HCT116 (cell line): ENCODE measurements at regions not wholly inside any gene's neighbourhood (a gene's known extent, or its start where the extent isn't known, plus 50 kb on each side); places are given as distances from the start of the nearest gene placed in this dataset.

ENCODE experiments used
- ATF3 ChIP-seq: IDR thresholded peaks from 2 replicates; pipeline ENCODE4 v1.6.1; 2012
- CEBPB ChIP-seq: IDR thresholded peaks from 2 replicates; pipeline ENCODE4 v1.6.1; 2012; ENCODE audit warnings: low read depth
- CTCF ChIP-seq, 3 experiments: fragments of 200-600 bp in 1 of 3; sonication (generic) in 1 of 3; IDR thresholded peaks in 2 of 3; conservative IDR thresholded peaks in 1 of 3; 2 replicates each; pipeline ENCODE4 v1.5.1; 2012 to 2017; ENCODE audit warnings: low read depth in 2 of 3, low read length in 2 of 3, antibody characterized with exemption in 1 of 3, borderline replicate concordance in 1 of 3, control low read depth in 1 of 3, mild to moderate bottlenecking in 1 of 3, mixed read lengths in 1 of 3, mixed run types in 1 of 3, moderate library complexity in 1 of 3; ENCODE audit not compliant: insufficient read depth in 1 of 3
- JUND ChIP-seq: IDR thresholded peaks from 2 replicates; pipeline ENCODE4 v1.6.1; 2012
- POLR2A ChIP-seq: IDR thresholded peaks from 2 replicates; pipeline ENCODE4 v1.7.0; 2011; ENCODE audit warnings: borderline replicate concordance; ENCODE audit not compliant: insufficient read depth, insufficient read length; ENCODE audit errors: extremely low read depth
- POLR2AphosphoS5 ChIP-seq: IDR thresholded peaks from 2 replicates; pipeline ENCODE4 v1.6.1; 2011; ENCODE audit warnings: mild to moderate bottlenecking, low read depth, low read length, moderate library complexity
- RAD21 ChIP-seq: IDR thresholded peaks from 2 replicates; pipeline ENCODE4 v1.6.1; 2012; ENCODE audit warnings: low read depth, mild to moderate bottlenecking
- SIN3A ChIP-seq: IDR thresholded peaks from 2 replicates; pipeline ENCODE4 v1.6.1; 2012; ENCODE audit warnings: low read depth
- SRF ChIP-seq: IDR thresholded peaks from 2 replicates; pipeline ENCODE4 v1.6.1; 2012; ENCODE audit warnings: low read depth
- YY1 ChIP-seq: IDR thresholded peaks from 2 replicates; pipeline ENCODE4 v1.6.1; 2011; ENCODE audit warnings: low read length, low read depth, moderate library complexity, mild to moderate bottlenecking; ENCODE audit not compliant: insufficient replicate concordance; ENCODE audit errors: extremely low read depth

GRCh38 chr6:149190224-149190831 is 127.2 kb upstream of the TAB2 start:
- peak; percentile 19 to 54 (median 26); a peak in 4 of 6 replicates for TF ChIP-seq CTCF (IDR thresholded peaks at IDR 0.05 in 2 of 3, conservative IDR thresholded peaks at IDR 0.05 in 1 of 3; ENCODE audit: borderline replicate concordance in 1 of 3, insufficient read depth in 1 of 3, low read depth in 2 of 3, low read length in 2 of 3)
- TF ChIP-seq POLR2A, result no peak
- TF ChIP-seq JUND, result no peak
- TF ChIP-seq SRF, result no peak
- no peak for TF ChIP-seq ATF3
- TF ChIP-seq POLR2AphosphoS5, result no peak
- no peak for TF ChIP-seq SIN3A
- no peak for TF ChIP-seq CEBPB
- no peak for TF ChIP-seq YY1
- peak; percentile 43; the same call in 1 of the 2 replicates for TF ChIP-seq RAD21
